NCI-H460 (cell line): ENCODE measurements at regions not wholly inside any gene's neighbourhood (a gene's known extent, or its start where the extent isn't known, plus 50 kb on each side); places are given as distances from the start of the nearest gene placed in this dataset.
"Not testable (repeated sequence)": the region's sequence is repeated elsewhere in the genome, so short reads cannot be mapped to it uniquely, and the experiment has no call there.

ENCODE experiments used
- DNase-seq: peaks from one replicate; pipeline ENCODE4 v3.0.0-alpha.2; 2016; ENCODE audit warnings: low read depth; ENCODE audit errors: extremely low read depth

DNA sequence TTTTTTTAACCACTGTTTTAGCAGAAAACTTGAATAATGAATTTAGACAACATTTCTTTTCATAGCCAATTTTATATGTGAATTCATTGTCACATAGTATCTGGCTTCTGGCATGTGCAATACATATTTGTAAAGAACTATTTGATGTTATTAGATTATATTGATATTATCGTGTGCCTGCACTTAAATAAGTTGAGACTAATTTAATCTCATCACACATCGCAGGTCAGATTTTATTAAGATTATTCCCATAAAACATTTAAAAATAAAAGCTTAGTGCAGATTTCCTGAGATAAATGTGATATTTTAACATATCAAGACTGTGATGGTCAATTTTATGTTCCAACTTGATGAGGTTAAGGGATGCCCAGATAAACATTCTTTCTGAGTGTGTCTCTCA is 1565.3 kb upstream of the LRRTM3 start:
- no peak for DNase-seq

DNA sequence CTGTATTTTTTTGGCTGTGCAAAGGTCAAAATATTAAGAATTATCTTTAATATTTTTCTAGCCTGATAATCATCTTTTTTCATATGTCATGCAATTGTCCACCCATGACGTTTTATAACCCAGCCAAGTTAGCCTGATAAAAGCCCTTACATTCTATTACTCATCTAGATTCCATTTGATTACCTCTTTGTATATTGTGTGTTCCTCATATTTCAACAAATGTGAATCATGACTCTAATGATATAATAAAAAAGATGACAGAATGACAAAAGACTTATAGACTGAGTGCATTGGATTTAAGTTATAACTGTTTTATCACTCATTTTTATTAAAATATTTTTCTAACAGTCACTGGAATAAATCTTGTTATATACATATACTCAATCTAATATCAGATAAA is 1560.0 kb upstream of the LRRTM3 start:
- no peak for DNase-seq

DNA sequence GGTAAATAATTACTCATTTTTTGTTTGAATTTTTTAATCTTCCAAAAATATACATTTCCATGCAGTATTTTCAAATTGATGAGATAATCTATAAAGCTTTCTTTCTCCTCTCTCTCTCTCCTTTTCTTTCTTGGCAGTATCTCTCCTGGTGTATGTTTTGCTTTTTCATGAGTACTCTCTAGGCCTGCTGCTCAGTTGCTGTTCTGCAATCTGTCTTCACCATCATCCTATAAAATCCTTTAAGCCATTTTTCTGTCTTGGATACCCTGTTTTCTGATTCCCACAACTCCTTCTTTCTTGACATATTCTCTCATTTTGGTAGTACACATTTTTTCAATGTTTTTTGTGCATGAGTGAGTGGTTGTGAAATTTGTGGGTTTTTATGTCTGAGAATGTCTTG is 1558.1 kb upstream of the LRRTM3 start:
- DNase-seq, result no peak

DNA sequence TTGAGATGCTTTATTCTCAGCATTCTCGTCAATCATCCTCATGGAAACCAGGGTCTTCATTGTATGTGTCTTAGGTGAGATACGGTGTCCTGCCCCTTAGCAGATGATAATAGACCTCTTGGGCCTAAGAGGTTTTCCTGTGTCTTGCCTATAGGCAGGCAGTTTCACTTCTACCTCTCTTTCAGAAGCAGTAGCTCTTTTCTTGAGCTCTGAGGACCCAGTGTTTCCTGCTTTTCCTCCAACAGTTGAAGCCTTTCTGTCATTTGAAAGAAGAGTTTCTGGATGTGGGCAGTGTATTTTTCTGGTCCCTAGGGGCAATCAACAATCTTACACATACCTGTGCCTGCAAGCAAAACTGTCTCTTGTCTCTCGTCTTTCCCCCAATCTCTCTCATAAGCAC is 1550.3 kb upstream of the LRRTM3 start:
- DNase-seq, result no peak

DNA sequence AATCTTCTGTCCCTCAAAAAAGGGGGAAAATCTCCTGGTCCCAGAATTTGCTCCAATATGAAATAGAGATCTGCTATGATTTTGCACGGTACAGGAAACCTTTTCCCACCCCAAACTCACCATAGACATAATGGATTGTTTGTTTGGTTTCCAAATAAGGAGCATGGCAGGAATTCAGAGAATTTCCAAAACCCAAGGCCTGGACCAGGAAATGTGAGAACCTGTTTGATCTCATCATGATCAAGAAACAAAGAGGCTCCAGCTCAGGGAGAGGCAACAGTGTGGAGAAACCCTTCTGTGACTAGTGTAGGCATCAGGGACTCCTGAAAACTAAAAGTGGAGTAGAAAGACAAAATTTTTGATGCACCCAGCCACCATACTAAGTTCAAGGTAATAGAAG is 1548.1 kb upstream of the LRRTM3 start:
- no peak for DNase-seq

DNA sequence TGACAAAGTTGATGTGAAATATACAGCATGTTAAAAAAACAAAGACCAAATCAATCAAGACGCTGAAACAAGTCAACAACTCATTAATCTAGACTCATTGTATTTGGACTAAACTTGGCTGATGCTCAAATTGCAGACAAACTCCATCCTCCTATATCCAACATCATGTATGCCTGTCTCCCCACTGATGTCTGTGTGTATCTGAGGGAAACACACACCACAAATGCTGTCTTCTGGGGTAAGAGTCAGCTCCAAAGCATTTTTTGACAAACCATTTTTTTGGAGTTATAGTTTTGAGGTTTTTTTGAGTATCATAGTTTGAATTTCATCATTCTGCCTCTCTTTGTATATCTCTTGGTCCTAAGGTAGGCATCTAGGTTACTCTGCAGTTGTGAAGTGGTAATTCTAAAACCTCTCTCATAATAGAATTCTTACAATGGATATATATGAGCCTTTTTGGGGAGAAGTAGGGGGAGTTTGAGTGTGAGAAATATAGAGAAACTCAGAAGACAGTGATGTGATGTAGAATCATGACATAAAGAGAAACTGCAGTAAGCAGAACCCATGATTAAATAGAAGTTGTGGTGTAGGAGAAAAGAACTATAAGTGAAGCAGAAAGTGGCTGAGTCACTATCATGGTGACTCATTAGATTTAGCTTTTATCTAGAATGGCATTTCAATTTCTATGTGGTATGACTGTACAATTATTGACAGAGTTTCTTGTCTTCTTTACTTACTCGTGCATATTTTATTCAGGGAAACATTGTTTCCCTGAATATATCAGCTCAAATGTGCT is 1531.1 kb upstream of the LRRTM3 start:
- DNase-seq, result peak; percentile 69

DNA sequence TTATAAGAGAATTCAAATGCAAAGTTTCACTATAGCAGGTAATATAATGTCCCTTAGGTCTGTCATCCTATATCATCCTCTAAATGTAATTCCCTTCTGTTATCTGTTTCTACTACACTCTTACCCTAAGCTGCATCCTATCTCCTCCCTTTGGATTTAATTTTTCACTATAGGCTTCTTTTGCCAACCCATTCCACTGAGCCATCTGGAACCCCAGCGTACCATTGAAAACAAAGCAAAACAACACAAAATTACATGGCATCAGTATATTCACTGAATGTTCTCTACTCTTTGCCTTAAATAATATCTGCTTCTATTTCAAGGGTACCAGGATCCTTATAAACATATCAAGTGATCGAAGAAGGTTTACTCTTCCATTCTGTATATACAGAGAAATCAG is 1530.2 kb upstream of the LRRTM3 start:
- no peak for DNase-seq

DNA sequence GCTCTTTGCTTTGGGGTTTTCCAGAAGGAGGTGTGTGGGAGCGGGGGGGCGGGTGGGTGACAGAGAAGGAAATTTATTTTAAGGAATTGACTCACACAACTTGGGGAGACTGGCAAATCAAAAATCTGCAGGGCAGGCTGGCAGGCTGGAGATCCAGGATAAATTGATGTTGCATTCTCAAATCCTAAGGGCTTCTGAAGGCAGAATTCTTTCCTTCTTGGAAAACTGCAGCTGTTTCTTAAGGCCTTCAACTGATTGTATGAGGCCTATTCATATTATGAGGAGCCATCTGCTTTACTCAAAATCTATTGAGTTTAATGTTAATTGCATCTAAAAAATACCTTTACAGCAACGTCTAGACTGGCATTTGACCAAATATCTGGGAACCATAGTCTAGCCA is 1528.8 kb upstream of the LRRTM3 start:
- DNase-seq, result no peak

DNA sequence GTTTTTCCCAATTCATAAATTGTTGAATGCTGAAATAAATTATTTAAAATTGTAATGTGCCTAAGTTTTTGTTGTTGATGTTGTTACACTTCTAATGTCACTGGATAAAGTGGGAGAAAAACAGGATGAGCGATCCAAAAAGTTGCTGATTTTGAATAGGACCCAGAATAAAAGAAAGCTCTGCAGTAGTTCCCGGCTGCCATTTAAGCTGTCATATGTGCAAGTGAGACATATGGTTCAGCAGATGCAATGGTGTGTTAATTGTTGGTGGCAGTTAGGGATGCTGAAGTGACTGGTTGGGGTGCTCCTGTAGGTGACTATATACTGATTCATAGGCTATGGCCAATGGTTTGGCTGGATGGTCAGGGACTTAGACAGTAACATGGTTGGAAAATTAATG is 1517.4 kb upstream of the LRRTM3 start:
- no peak for DNase-seq

DNA sequence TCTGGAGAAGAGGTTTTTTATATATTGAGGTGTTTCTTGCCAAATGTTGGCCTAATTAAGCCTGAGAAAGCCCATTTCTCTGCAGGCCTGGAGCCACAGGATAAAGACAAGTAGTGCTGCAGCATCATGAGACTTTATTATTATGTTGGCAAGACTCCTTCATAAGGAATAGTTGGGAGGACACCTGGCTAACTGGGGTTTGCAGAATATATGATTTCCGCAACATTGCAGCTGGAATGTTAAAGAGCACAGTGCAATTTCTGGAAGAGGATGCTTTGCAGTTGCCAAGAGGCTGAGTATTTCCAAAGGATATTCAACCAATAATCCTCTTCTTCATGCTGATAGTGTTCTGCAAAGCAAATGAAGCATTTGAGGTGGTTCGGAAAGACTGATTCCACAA is 1512.8 kb upstream of the LRRTM3 start:
- DNase-seq, result no peak

DNA sequence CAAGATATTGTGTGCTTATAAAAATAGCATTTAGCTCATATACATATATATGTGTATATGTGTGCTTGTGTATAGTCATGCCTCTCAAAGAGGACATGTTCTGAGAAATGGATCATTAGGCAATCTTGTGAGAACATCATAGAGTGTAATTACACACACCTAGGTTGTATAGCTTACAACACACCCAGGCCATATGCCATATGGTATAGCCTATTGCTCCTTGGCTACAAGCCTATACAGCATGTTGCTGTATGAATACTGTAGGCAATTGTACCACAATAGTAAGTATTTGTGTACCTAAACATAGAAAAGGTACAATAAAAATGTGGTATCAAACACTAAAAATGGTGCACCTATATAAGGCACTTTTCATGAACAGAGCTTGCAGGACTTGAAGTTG is 1510.5 kb upstream of the LRRTM3 start:
- DNase-seq, result no peak

DNA sequence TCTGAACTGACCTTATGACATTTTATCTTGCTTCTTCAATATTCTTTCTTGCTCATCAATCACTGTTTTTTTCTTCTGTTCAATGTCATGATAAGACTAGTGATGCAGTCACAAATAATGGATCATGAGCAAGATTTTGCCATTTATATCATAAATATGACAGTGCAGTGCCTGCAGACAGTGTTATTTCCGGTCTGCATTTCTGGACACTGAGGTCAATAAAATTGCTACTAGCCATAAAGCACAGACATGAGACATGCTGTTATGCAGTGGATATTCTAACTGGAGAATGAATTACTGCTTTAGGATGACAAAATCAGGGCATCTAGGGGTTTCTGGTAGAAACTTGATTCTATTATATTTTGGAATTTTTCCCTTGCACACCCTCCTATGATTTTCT is 1509.7 kb upstream of the LRRTM3 start:
- DNase-seq, result no peak

DNA sequence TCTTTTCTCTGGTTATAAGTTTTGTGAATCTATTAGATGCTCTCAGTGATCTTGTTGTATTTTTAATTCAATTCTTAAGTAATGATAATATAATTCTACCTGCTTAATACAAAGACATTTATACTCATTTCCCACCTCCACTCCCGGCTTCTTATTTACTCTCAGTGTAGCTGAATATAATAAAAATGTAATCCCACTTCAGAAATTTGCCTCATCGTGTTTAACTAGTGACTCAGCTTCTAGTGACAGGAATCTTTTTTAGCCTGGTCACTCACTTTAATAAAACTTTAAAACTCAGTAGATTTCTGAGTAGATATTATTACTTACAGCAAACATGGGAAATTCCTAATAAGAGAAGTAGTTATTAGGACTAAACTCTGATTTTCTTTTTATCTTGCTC is 1506.2 kb upstream of the LRRTM3 start:
- DNase-seq, result no peak

DNA sequence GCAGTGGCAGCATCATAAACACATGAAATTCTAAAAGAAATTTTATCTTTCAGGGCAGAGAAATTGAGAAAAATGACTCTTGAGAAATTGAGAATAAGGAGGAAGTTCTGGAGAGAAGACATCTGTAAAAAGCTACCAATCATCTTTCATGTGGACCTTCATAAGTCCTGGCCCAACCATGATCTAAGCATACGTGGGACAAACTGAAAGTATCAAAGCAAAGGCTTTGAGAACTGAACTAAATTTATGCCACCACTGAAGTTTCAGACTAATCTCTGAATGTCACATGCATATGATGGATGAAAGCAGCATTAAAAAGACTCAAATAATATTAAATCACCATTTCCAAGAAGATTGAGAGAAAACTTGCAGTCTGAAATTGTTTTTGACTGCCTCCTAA is 1502.8 kb upstream of the LRRTM3 start:
- no peak for DNase-seq

DNA sequence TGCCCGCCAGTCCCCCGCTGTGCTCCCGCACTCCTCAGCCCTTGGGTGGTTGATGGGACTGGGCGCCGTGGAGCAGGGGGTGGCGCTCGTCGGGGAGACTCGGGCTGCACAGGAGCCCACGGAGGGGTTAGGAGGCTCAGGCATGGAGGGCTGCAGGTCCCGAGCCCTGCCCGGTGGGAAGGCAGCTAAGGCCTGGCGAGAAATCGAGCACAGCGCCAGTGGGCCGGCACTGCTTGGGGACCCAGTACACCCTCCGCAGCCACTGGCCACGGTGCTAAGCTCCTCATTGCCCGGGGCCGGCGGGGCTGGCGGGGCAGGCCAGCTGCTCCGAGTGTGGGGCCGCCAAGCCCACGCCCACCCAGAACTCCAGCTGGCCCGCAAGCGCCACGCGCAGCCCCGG is 1496.5 kb upstream of the LRRTM3 start:
- not testable (repeated sequence) for DNase-seq

DNA sequence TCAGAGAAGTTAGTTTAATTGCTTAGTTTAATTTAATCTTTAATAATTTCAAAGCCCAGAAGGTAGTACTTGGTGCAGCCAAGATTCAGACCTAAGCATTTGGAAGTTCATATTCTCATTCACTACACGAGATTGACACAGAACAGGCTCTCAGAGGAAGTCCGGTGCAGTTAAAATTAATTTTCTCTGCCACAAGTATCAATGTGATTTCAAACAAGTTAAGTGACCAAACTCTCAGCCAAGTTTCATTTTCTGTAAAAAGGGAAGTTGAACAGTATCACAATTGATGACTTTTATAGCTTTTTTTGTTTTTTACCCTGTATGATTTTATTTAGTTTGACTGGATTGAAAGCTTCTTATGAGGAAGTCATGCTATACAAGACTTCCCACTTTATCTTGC is 1494.9 kb upstream of the LRRTM3 start:
- no peak for DNase-seq

DNA sequence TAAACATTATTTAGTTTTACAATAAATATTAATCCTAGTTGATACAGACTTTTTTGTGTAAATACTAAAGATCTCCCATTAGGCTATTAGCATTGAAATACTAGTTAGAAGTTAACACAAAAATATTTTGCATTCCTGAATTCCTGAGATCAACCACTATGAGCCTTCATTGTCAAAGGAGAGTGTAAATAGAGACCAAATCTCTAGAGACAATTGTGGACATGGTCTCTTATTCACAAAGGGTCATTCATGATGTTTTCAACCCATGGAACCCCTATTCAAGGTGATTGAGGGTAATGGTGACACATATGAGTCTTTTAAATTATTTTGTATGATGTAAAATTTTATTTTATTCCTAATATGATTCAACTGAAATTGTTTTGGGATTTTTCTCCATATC is 1454.8 kb upstream of the LRRTM3 start:
- DNase-seq, result no peak

DNA sequence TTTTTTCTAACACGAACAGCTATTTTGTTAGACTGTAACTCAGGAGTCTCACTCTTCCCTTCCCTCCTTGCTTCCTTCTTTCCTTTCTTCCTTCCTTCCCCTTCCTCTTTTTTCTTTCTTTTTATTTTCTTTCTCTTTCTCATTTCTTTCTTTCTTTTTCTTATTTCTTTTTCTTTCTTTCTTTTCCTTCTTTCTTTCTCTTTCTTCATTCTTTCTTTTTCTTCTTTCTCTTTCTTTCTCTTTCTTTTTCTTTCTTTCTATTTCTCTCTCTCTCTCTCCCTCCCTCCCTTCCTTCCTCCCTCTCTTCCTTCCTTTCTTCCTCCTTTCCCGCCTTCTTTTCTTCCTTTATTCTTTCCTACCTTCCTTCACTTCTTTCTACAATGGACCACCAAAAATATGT is 1443.0 kb upstream of the LRRTM3 start:
- DNase-seq, result no peak

DNA sequence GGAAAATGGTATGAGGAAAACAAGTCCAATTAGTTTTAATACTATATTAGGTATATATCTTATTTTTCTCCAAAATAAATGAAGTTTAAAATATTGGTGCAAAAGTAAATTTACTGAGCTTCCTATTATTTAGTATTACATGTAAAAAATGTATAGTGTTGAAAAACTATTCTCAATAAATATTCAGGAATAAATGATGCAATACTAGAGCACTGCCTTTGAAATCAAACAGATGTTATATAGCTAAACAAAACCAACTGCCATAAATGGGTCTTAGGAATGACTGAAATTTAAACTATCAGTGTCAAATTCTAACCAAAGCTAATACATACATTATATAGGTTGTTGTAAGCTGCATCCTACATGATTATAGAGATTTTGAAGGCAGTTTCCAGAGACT is 1434.0 kb upstream of the LRRTM3 start:
- DNase-seq, result no peak

DNA sequence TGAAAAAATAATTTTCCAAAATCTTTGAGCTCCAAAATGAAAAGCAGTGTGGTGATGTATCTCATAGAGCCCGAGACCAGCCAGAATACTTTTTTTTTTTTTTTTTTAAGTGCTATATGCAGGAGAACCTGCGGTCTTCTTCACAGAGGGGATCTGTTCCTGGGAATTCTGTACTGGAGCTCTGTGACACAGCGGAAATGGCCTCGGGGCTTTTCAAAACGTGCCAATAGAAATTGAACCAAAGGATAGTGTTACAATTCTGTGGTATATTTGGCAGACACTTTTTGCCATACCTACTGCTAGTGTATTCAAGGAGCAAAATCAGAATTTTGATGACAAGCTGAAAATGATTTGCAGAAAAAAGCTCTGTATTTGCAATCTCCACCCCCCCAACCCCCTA is 1429.3 kb upstream of the LRRTM3 start:
- DNase-seq, result no peak

DNA sequence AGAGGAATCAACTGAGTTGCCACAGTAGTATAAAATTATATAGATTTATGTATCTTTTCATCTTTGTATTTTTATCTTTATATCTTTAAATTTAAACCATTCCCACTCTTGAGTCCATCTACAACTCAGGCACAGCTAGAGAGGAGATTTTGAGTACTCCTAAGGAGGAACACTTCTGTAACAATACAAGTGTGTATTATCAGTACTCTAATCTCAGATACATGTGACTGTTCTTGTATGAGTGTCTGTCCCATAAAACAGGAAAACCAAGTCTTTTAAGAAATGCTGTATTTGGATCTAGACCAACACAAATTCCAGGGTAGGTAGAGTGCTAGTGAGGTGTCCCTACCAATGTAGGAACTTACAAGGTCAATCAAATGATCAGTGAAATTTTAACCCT is 1428.0 kb upstream of the LRRTM3 start:
- DNase-seq, result no peak

DNA sequence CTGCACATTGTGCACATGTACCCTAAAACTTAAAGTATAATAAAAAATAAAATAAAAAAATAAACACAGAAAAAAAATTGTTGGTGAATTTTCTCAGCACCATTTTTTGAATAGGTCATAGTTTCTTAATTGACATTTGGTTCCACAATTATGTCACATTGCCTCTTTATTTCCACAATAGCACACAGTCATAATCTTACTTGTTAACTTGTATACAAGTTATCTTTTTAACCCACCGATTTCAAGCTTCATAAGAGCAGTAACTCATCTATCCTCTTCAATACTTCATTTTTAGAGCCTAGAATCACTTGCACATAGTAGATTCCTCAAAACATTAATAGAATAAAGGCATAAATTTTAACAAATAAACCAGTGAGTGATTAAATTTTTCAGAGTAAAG is 1425.1 kb upstream of the LRRTM3 start:
- no peak for DNase-seq

DNA sequence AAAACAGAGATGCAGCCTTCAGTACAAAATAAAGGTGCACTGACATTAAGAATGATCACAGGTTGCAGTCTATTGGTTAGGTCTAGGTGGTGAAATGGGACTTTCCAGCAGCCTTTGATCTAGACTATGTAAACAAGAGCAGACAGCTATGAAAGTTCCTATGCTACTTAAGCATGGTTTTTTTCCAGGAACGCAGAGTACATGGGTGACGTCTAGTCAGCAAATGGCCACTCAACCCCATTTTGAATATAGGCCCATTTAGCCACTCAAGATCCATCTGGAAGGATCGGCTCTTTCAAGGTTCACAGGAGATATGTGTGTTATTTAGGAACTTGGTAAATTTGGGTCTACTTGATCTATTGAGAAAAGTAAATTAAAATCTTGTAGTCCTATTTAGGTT is 1424.6 kb upstream of the LRRTM3 start:
- DNase-seq, result no peak
